Sigmoid colon (tissue), 6 donors: ENCODE measurements at regions not wholly inside any gene's neighbourhood (a gene's known extent, or its start where the extent isn't known, plus 50 kb on each side); places are given as distances from the start of the nearest gene placed in this dataset.
"Not testable (repeated sequence)": the region's sequence is repeated elsewhere in the genome, so short reads cannot be mapped to it uniquely, and the experiment has no call there.

Source experiments
- DNase-seq: peaks from one replicate; pipeline ENCODE4 v3.0.0-alpha.2; 2019
- H3K27ac ChIP-seq, 4 donors: fragments of 200-600 bp; sonication (generic); one replicate each; pipeline ENCODE4 v1.5.1; 2016 to 2019; ENCODE audit warnings: mild to moderate bottlenecking in 1 of 4
- H3K27me3 ChIP-seq, 3 donors: fragments of 200-600 bp; sonication (generic); one replicate each; pipeline ENCODE4 v1.5.1; 2019; ENCODE audit warnings: mild to moderate bottlenecking in 1 of 3
- H3K36me3 ChIP-seq, 4 donors: fragments of 200-600 bp; sonication (generic); one replicate each; pipeline ENCODE4 v1.5.1; 2016 to 2019
- H3K4me1 ChIP-seq, 4 donors: fragments of 200-600 bp; sonication (generic); one replicate each; pipeline ENCODE4 v1.5.1; 2017 to 2019
- H3K4me3 ChIP-seq, 4 donors: fragments of 200-600 bp; sonication (generic); one replicate each; pipeline ENCODE4 v1.5.1; 2017 to 2019; ENCODE audit warnings: mild to moderate bottlenecking in 2 of 4, moderate library complexity in 1 of 4
- H3K9me3 ChIP-seq, 4 donors: fragments of 200-600 bp in 3 of 4; sonication (generic) in 3 of 4; one replicate each; pipeline versions ENCODE4 v1.5.1 to v1.6.1; 2013 to 2019
- CTCF ChIP-seq, 4 experiments: fragments of 450-650 bp in 3 of 4; fragments of 200-600 bp in 1 of 4; IDR thresholded peaks; one replicate each; pipeline ENCODE4 v1.5.1; 2016 to 2019; ENCODE audit warnings: antibody characterized with exemption in 4 of 4, mild to moderate bottlenecking in 3 of 4, moderate library complexity in 2 of 4
- POLR2AphosphoS5 ChIP-seq, 4 donors: sonication (generic); formaldehyde crosslinking; IDR thresholded peaks; one replicate each; pipeline ENCODE4 v1.6.1; 2017; ENCODE audit warnings: antibody characterized with exemption in 4 of 4
- WGBS, 2 donors: extraction: QIAGEN DNeasy Blood & Tissue Kit; methylation state at CpG; one replicate each; pipeline ENCODE4 v1.1.7; 2013; 5-methylcytosine and 5-hydroxymethylcytosine counted together
- intact Hi-C: fragments of 100-400 bp; cut with DNase I; formaldehyde crosslinking; loops from one replicate; pipeline ENCODE4 v1.15.1; 2023
- donor health status: healthy with polysubstance abuse.
- donor health status: healthy.

- peak in 1 of 4 donors; percentile 5 for TF ChIP-seq POLR2AphosphoS5 (IDR thresholded peaks at IDR 0.05)
- Histone ChIP-seq H3K4me3 (peak overlapping the region in 2 of 4 donors; percentile 29 to 35), H3K27ac (peak overlapping the region; percentile 73 to 84 (median 80))
- H3K36me3 ChIP-seq, H3K27me3 ChIP-seq, H3K4me1 ChIP-seq, H3K9me3 ChIP-seq, intact Hi-C loops: not testable (repeated sequence)
- WGBS, 2 donors = 82 to 87% methylated on average over 25 of the region's 29 CpGs
- DNase-seq = peak; percentile 67
These were observed 463.1 kb upstream of the ZNG1F start for GRCh38 chr9:41652100-41652713.

GRCh38 chr9:41650086-41650485 is 461.0 kb upstream of the ZNG1F start:
- DNase-seq, H3K27me3 ChIP-seq, H3K4me3 ChIP-seq, H3K9me3 ChIP-seq, intact Hi-C loops, H3K36me3 ChIP-seq, H3K4me1 ChIP-seq: not testable (repeated sequence)
- H3K27ac ChIP-seq = peak overlapping the region; percentile 60 to 75 (median 66)
- 70 to 78% methylated on average over 5 of the region's 5 CpGs for WGBS, 2 donors

- not testable (repeated sequence) for H3K4me1 ChIP-seq
- DNase-seq = peak; percentile 86
These were observed 459.4 kb upstream of the ZNG1F start for GRCh38 chr9:41648564-41648963.

GRCh38 chr9:41646246-41646645 is 457.1 kb upstream of the ZNG1F start:
- H3K4me1 ChIP-seq, intact Hi-C loops, H3K27ac ChIP-seq, H3K27me3 ChIP-seq, H3K4me3 ChIP-seq, DNase-seq, H3K9me3 ChIP-seq, H3K36me3 ChIP-seq: not testable (repeated sequence)
- WGBS, 2 donors = 95 to 96% methylated on average over 26 of the region's 26 CpGs

More at GRCh38 chr9:41648564-41648963, 459.4 kb upstream of the ZNG1F start:
- H3K9me3 ChIP-seq, intact Hi-C loops, H3K27me3 ChIP-seq, H3K36me3 ChIP-seq: not testable (repeated sequence)
- Histone ChIP-seq H3K4me3 (peak overlapping the region in 2 of 4 donors; percentile 33 to 39), H3K27ac (peak overlapping the region in 2 of 4 donors; percentile 69 to 72)
- WGBS, 2 donors = 24 to 80% methylated on average over 3 to 10 of the region's 19 CpGs
- peak in 3 of 4 donors; percentile 21 to 29 (median 27) for TF ChIP-seq POLR2AphosphoS5 (IDR thresholded peaks at IDR 0.05)

GRCh38 chr9:41643571-41644279 is 454.6 kb upstream of the ZNG1F start:
- TF ChIP-seq CTCF (IDR thresholded peaks at IDR 0.05) (peak in 2 of 4 experiments; percentile 16 to 19), POLR2AphosphoS5 (IDR thresholded peaks at IDR 0.05) (peak in 1 of 4 donors; percentile 19)
- DNase-seq = peak; percentile 87
- H3K4me1 ChIP-seq, H3K9me3 ChIP-seq, H3K27me3 ChIP-seq, H3K36me3 ChIP-seq, intact Hi-C loops: not testable (repeated sequence)
- WGBS, 2 donors = 9 to 13% methylated on average over 55 of the region's 55 CpGs
- H3K4me3 ChIP-seq = peak overlapping the region; percentile 26 to 46 (median 44)
- peak overlapping the region; percentile 71 to 80 (median 73) for H3K27ac ChIP-seq

GRCh38 chr9:41633726-41634125 is 444.6 kb upstream of the ZNG1F start:
- intact Hi-C loops, DNase-seq, H3K27ac ChIP-seq, H3K36me3 ChIP-seq, H3K9me3 ChIP-seq, H3K27me3 ChIP-seq, H3K4me3 ChIP-seq, H3K4me1 ChIP-seq: not testable (repeated sequence)
- 71 to 72% methylated on average over 3 of the region's 3 CpGs for WGBS, 2 donors

- H3K27ac ChIP-seq, DNase-seq: not testable (repeated sequence)
- WGBS, 2 donors = 89 to 90% methylated on average over 10 of the region's 10 CpGs
These were observed 434.5 kb upstream of the ZNG1F start for GRCh38 chr9:41623666-41624065.

GRCh38 chr9:41619254-41619653 is 430.1 kb upstream of the ZNG1F start:
- intact Hi-C loops, H3K36me3 ChIP-seq, DNase-seq, H3K4me3 ChIP-seq, H3K4me1 ChIP-seq, H3K27me3 ChIP-seq, H3K27ac ChIP-seq, H3K9me3 ChIP-seq: not testable (repeated sequence)
- 51 to 86% methylated on average over 2 of the region's 2 CpGs for WGBS, 2 donors

More at GRCh38 chr9:41623666-41624065, 434.5 kb upstream of the ZNG1F start:
- intact Hi-C loops, H3K4me3 ChIP-seq, H3K9me3 ChIP-seq, H3K27me3 ChIP-seq, H3K36me3 ChIP-seq, H3K4me1 ChIP-seq: not testable (repeated sequence)

GRCh38 chr9:41606961-41607547 is 417.9 kb upstream of the ZNG1F start:
- H3K27me3 ChIP-seq, H3K4me3 ChIP-seq, H3K36me3 ChIP-seq, H3K9me3 ChIP-seq, H3K4me1 ChIP-seq, intact Hi-C loops, H3K27ac ChIP-seq, DNase-seq: not testable (repeated sequence)
- 93 to 95% methylated on average over 2 to 3 of the region's 4 CpGs for WGBS, 2 donors

GRCh38 chr9:41565572-41565971 is 376.5 kb upstream of the ZNG1F start:
- intact Hi-C loops = not testable (repeated sequence)

More at GRCh38 chr9:41565572-41565971, 376.5 kb upstream of the ZNG1F start:
- H3K9me3 ChIP-seq, H3K4me3 ChIP-seq, H3K4me1 ChIP-seq, H3K27ac ChIP-seq, DNase-seq, H3K27me3 ChIP-seq, H3K36me3 ChIP-seq: not testable (repeated sequence)
- WGBS, 2 donors = 0 to 31% methylated on average over 1 of the region's 1 CpG
